Vagina (tissue), 2 donors: ENCODE measurements at regions not wholly inside any gene's neighbourhood (a gene's known extent, or its start where the extent isn't known, plus 50 kb on each side); places are given as distances from the start of the nearest gene placed in this dataset.

Experiments
- POLR2A ChIP-seq, 2 donors: fragments of 450-650 bp; IDR thresholded peaks; one replicate each; pipeline ENCODE4 v1.6.1; 2017; ENCODE audit warnings: antibody characterized with exemption in 2 of 2, mild to moderate bottlenecking in 2 of 2, moderate library complexity in 2 of 2
- POLR2AphosphoS5 ChIP-seq, 2 donors: sonication (generic); formaldehyde crosslinking; IDR thresholded peaks; one replicate each; pipeline ENCODE4 v1.9.0; 2017; ENCODE audit warnings: antibody characterized with exemption in 2 of 2, mild to moderate bottlenecking in 2 of 2, low read depth in 1 of 2; ENCODE audit not compliant: insufficient read depth in 1 of 2
- TF ChIP-seq, protein P1 (sequence below), 3 experiments: fragments of 450-650 bp in 2 of 3; fragments of 200-600 bp in 1 of 3; sonication (generic) in 1 of 3; IDR thresholded peaks; one replicate each; pipeline ENCODE4 v1.5.1; 2017 to 2019; ENCODE audit warnings: antibody characterized with exemption in 3 of 3, mild to moderate bottlenecking in 2 of 3, moderate library complexity in 2 of 3

DNA sequence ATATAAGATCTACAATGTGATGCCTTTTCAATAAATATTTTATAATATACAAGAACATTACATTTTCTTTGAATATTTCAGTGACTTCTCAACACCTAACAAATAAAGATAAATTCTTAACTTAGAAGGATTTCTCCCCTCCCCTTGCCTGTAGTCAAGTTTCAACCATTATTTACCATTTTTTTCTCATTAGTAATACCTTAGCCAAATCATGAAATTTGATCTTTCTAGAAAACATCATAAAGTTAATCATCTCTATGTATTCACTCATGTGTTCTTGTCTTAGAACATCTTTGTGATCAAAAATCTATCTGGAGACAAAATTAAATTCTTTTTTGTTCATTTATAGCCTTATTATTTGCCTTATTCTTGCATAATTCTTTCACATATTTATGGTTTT is 1201.8 kb upstream of the EPHA6 start:
- TF ChIP-seq, protein P1, sequence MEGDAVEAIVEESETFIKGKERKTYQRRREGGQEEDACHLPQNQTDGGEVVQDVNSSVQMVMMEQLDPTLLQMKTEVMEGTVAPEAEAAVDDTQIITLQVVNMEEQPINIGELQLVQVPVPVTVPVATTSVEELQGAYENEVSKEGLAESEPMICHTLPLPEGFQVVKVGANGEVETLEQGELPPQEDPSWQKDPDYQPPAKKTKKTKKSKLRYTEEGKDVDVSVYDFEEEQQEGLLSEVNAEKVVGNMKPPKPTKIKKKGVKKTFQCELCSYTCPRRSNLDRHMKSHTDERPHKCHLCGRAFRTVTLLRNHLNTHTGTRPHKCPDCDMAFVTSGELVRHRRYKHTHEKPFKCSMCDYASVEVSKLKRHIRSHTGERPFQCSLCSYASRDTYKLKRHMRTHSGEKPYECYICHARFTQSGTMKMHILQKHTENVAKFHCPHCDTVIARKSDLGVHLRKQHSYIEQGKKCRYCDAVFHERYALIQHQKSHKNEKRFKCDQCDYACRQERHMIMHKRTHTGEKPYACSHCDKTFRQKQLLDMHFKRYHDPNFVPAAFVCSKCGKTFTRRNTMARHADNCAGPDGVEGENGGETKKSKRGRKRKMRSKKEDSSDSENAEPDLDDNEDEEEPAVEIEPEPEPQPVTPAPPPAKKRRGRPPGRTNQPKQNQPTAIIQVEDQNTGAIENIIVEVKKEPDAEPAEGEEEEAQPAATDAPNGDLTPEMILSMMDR (IDR thresholded peaks at IDR 0.05), result no peak
- no peak for TF ChIP-seq POLR2A (IDR thresholded peaks at IDR 0.05)
- no peak for TF ChIP-seq POLR2AphosphoS5 (IDR thresholded peaks at IDR 0.05; ENCODE audit: insufficient read depth in 1 of 2, low read depth in 1 of 2)
